Skeletal muscle satellite cell (primary cell): ENCODE measurements at regions not wholly inside any gene's neighbourhood (a gene's known extent, or its start where the extent isn't known, plus 50 kb on each side); places are given as distances from the start of the nearest gene placed in this dataset.

Experiments used
- H3K27me3 ChIP-seq: 2 replicates; pipeline ENCODE4 v1.7.0; 2013; ENCODE audit warnings: low read length; ENCODE audit not compliant: control insufficient read depth, insufficient read depth
- H3K36me3 ChIP-seq: 2 replicates; pipeline ENCODE4 v1.7.0; 2013; ENCODE audit warnings: mild to moderate bottlenecking, control low read depth, low read length; ENCODE audit not compliant: insufficient read depth
- H3K4me1 ChIP-seq: 2 replicates; pipeline ENCODE4 v1.7.0; 2013; ENCODE audit warnings: low read length; ENCODE audit not compliant: control insufficient read depth, insufficient read depth
- H3K4me2 ChIP-seq: 2 replicates; pipeline ENCODE4 v1.7.0; 2013; ENCODE audit warnings: mild to moderate bottlenecking, low read length
- H3K4me3 ChIP-seq: 2 replicates; pipeline ENCODE4 v1.7.0; 2013; ENCODE audit warnings: low read length
- H3K9ac ChIP-seq: 2 replicates; pipeline ENCODE4 v1.7.0; 2013; ENCODE audit warnings: mild to moderate bottlenecking, low read depth, low read length, moderate library complexity
- H3K9me3 ChIP-seq: replicated peaks from 2 replicates; pipeline ENCODE4 v1.7.0; 2013; ENCODE audit warnings: mild to moderate bottlenecking, control low read depth, low read length

GRCh38 chr3:145134738-145135137 lies 1026.2 kb downstream of the PLOD2 start:
- Histone ChIP-seq H3K9ac (no peak overlapping the region), H3K4me3 (no peak overlapping the region), H3K36me3 (no peaks in the 10 kb centered on the region), H3K9me3 (no peaks in the 10 kb centered on the region), H3K4me1 (no peaks in the 10 kb centered on the region), H3K27me3 (no peaks in the 10 kb centered on the region), H3K4me2 (no peak overlapping the region)

- Histone ChIP-seq H3K4me2 (no peak overlapping the region), H3K9ac (no peak overlapping the region), H3K4me3 (no peak overlapping the region), H3K4me1 (no peaks in the 10 kb centered on the region), H3K9me3 (no peaks in the 10 kb centered on the region), H3K27me3 (no peaks in the 10 kb centered on the region), H3K36me3 (no peaks in the 10 kb centered on the region)
Observed at GRCh38 chr3:145144361-145144760, 1016.6 kb downstream of the PLOD2 start.

GRCh38 chr3:145145461-145145860 lies 1015.5 kb downstream of the PLOD2 start:
- Histone ChIP-seq H3K4me3 (no peak overlapping the region), H3K36me3 (no peaks in the 10 kb centered on the region), H3K27me3 (no peaks in the 10 kb centered on the region), H3K4me2 (no peak overlapping the region), H3K9ac (no peak overlapping the region), H3K4me1 (no peaks in the 10 kb centered on the region), H3K9me3 (no peaks in the 10 kb centered on the region)

- Histone ChIP-seq H3K9ac (no peak overlapping the region), H3K4me1 (no peaks in the 10 kb centered on the region), H3K36me3 (no peaks in the 10 kb centered on the region), H3K9me3 (no peaks in the 10 kb centered on the region), H3K27me3 (no peaks in the 10 kb centered on the region), H3K4me3 (no peak overlapping the region), H3K4me2 (no peak overlapping the region)
Observed at GRCh38 chr3:145159640-145160039, 1001.3 kb downstream of the PLOD2 start.

GRCh38 chr3:145170121-145170520 lies 990.9 kb downstream of the PLOD2 start:
- H3K36me3 ChIP-seq = no peaks in the 10 kb centered on the region
- no peak overlapping the region for H3K4me2 ChIP-seq
- no peak overlapping the region for H3K4me3 ChIP-seq

GRCh38 chr3:145175626-145176025 lies 985.4 kb downstream of the PLOD2 start:
- Histone ChIP-seq H3K27me3 (no peaks in the 10 kb centered on the region), H3K9me3 (no peaks in the 10 kb centered on the region)

More at GRCh38 chr3:145170121-145170520, 990.9 kb downstream of the PLOD2 start:
- no peaks in the 10 kb centered on the region for H3K9me3 ChIP-seq
- no peaks in the 10 kb centered on the region for H3K4me1 ChIP-seq
- no peaks in the 10 kb centered on the region for H3K27me3 ChIP-seq
- no peak overlapping the region for H3K9ac ChIP-seq

GRCh38 chr3:145176907-145177306 lies 984.1 kb downstream of the PLOD2 start:
- H3K4me2 ChIP-seq = no peak overlapping the region
- no peaks in the 10 kb centered on the region for H3K36me3 ChIP-seq
- no peaks in the 10 kb centered on the region for H3K4me1 ChIP-seq
- no peaks in the 10 kb centered on the region for H3K27me3 ChIP-seq
- H3K4me3 ChIP-seq = no peak overlapping the region
- no peaks in the 10 kb centered on the region for H3K9me3 ChIP-seq
- no peak overlapping the region for H3K9ac ChIP-seq

More at GRCh38 chr3:145175626-145176025, 985.4 kb downstream of the PLOD2 start:
- no peaks in the 10 kb centered on the region for H3K4me1 ChIP-seq
- no peak overlapping the region for H3K9ac ChIP-seq
- H3K4me2 ChIP-seq = no peak overlapping the region
- no peaks in the 10 kb centered on the region for H3K36me3 ChIP-seq
- H3K4me3 ChIP-seq = no peak overlapping the region

GRCh38 chr3:145177828-145178227 lies 983.2 kb downstream of the PLOD2 start:
- Histone ChIP-seq H3K36me3 (no peaks in the 10 kb centered on the region), H3K27me3 (no peaks in the 10 kb centered on the region), H3K4me3 (no peak overlapping the region), H3K9me3 (no peaks in the 10 kb centered on the region), H3K4me1 (no peaks in the 10 kb centered on the region), H3K4me2 (no peak overlapping the region), H3K9ac (no peak overlapping the region)

GRCh38 chr3:145182196-145182911 lies 978.6 kb downstream of the PLOD2 start:
- no peaks in the 10 kb centered on the region for H3K9me3 ChIP-seq
- peak overlapping the region; percentile 63 for H3K4me2 ChIP-seq
- H3K36me3 ChIP-seq = no peaks in the 10 kb centered on the region
- no peak overlapping the region for H3K9ac ChIP-seq
- H3K4me1 ChIP-seq = no peaks in the 10 kb centered on the region
- no peak overlapping the region for H3K4me3 ChIP-seq
- no peaks in the 10 kb centered on the region for H3K27me3 ChIP-seq

GRCh38 chr3:145183261-145183660 lies 977.7 kb downstream of the PLOD2 start:
- H3K9ac ChIP-seq = no peak overlapping the region
- no peaks in the 10 kb centered on the region for H3K9me3 ChIP-seq
- no peaks in the 10 kb centered on the region for H3K36me3 ChIP-seq
- H3K4me3 ChIP-seq = no peak overlapping the region
- H3K4me1 ChIP-seq = no peaks in the 10 kb centered on the region
- H3K4me2 ChIP-seq = no peak overlapping the region
- H3K27me3 ChIP-seq = no peaks in the 10 kb centered on the region

- no peak overlapping the region for H3K4me3 ChIP-seq
- H3K36me3 ChIP-seq = no peaks in the 10 kb centered on the region
- H3K9me3 ChIP-seq = no peaks in the 10 kb centered on the region
- no peaks in the 10 kb centered on the region for H3K4me1 ChIP-seq
- no peak overlapping the region for H3K4me2 ChIP-seq
- no peaks in the 10 kb centered on the region for H3K27me3 ChIP-seq
- H3K9ac ChIP-seq = no peak overlapping the region
Observed at GRCh38 chr3:145188079-145188770, 972.8 kb downstream of the PLOD2 start.

GRCh38 chr3:145190138-145190537 lies 970.8 kb downstream of the PLOD2 start:
- Histone ChIP-seq H3K4me1 (no peaks in the 10 kb centered on the region), H3K4me2 (no peak overlapping the region), H3K36me3 (no peaks in the 10 kb centered on the region), H3K27me3 (no peaks in the 10 kb centered on the region), H3K9ac (no peak overlapping the region), H3K4me3 (no peak overlapping the region), H3K9me3 (no peaks in the 10 kb centered on the region)
